SU-DHL-6 (cell line): ENCODE measurements at regions not wholly inside any gene's neighbourhood (a gene's known extent, or its start where the extent isn't known, plus 50 kb on each side); places are given as distances from the start of the nearest gene placed in this dataset.

Experiments
- H2AFZ ChIP-seq: fragments of 200-600 bp; sonication (generic); 2 replicates; pipeline ENCODE4 v1.6.1; 2014; ENCODE audit warnings: low read depth, mild to moderate bottlenecking, moderate library complexity, mixed read lengths, antibody characterized with exemption, low read length; ENCODE audit not compliant: severe bottlenecking
- H3F3A ChIP-seq: fragments of 200-600 bp; shearing (Covaris generic); 2 replicates; pipeline ENCODE4 v1.6.0; 2016; ENCODE audit warnings: antibody characterized with exemption, mild to moderate bottlenecking; ENCODE audit not compliant: insufficient read depth
- H3K27ac ChIP-seq: fragments of 200-600 bp; sonication (generic); 2 replicates; pipeline ENCODE4 v1.5.1; 2016; ENCODE audit warnings: low read depth, mild to moderate bottlenecking, low read length, moderate library complexity, mixed read lengths
- H3K27me3 ChIP-seq: fragments of 200-600 bp; sonication (generic), shearing (Covaris generic); 2 replicates; pipeline ENCODE4 v1.6.0; 2014; ENCODE audit warnings: mild to moderate bottlenecking, low read length
- H3K36me3 ChIP-seq: fragments of 200-600 bp; sonication (generic); 2 replicates; pipeline ENCODE4 v1.6.1; 2014; ENCODE audit warnings: mild to moderate bottlenecking, low read length, mixed read lengths
- H3K4me2 ChIP-seq: fragments of 300-600, 200-600 bp; shearing (Covaris generic), sonication (generic); 2 replicates; pipeline ENCODE4 v1.6.0; 2014; ENCODE audit warnings: low read length, low read depth, mild to moderate bottlenecking; ENCODE audit not compliant: poor library complexity, severe bottlenecking
- H3K4me3 ChIP-seq: fragments of 200-600 bp; sonication (generic); 2 replicates; pipeline ENCODE4 v1.5.1; 2014; ENCODE audit warnings: antibody characterized with exemption, low read length, mild to moderate bottlenecking, mixed read lengths; ENCODE audit not compliant: insufficient read depth, poor library complexity, severe bottlenecking
- H3K79me2 ChIP-seq: fragments of 200-600 bp; sonication (generic); 2 replicates; pipeline ENCODE4 v1.6.1; 2014; ENCODE audit warnings: mild to moderate bottlenecking, low read length, moderate library complexity; ENCODE audit not compliant: insufficient read depth
- H3K9ac ChIP-seq: fragments of 200-600 bp; sonication (generic); 2 replicates; pipeline ENCODE4 v1.7.0; 2014; ENCODE audit warnings: mild to moderate bottlenecking, low read length
- H3K9me2 ChIP-seq: fragments of 200-600 bp; sonication (generic); replicated peaks from 2 replicates; pipeline ENCODE4 v1.6.1; 2014; ENCODE audit warnings: low read length; ENCODE audit not compliant: insufficient read depth
- H3K9me3 ChIP-seq: fragments of 200-600 bp; sonication (generic); 2 replicates; pipeline ENCODE4 v1.6.1; 2014; ENCODE audit warnings: low read length, mixed read lengths; ENCODE audit not compliant: insufficient read depth
- H4K20me1 ChIP-seq: fragments of 200-600 bp; sonication (generic); 2 replicates; pipeline ENCODE4 v1.6.1; 2014; ENCODE audit warnings: low read depth, mild to moderate bottlenecking, antibody characterized with exemption, low read length, moderate library complexity, mixed read lengths
- EZH2phosphoT487 ChIP-seq: fragments of 200-600 bp; sonication (generic), shearing (Covaris generic); conservative IDR thresholded peaks from 2 replicates; pipeline ENCODE4 v1.6.1; 2018; ENCODE audit warnings: mild to moderate bottlenecking, antibody characterized with exemption, low read length, moderate library complexity, mixed read lengths
- TF ChIP-seq, protein P1 (sequence below): fragments of 200-600 bp; sonication (generic); IDR thresholded peaks from one replicate; pipeline ENCODE4 v1.5.1; 2017; ENCODE audit warnings: antibody characterized with exemption, mild to moderate bottlenecking, low read length, moderate library complexity; ENCODE audit not compliant: insufficient read depth, poor library complexity, severe bottlenecking

GRCh38 chr5:61610678-61611024 lies 278.6 kb downstream of the ZSWIM6 start:
- Histone ChIP-seq H3K36me3 (no peaks in the 10 kb centered on the region), H3K4me3 (no peak overlapping the region), H3F3A (no peaks in the 10 kb centered on the region), H4K20me1 (no peaks in the 10 kb centered on the region), H3K27me3 (no peaks in the 10 kb centered on the region), H3K79me2 (no peaks in the 10 kb centered on the region), H3K9me3 (no peaks in the 10 kb centered on the region), H3K27ac (no peak overlapping the region), H3K9ac (no peak overlapping the region), H3K9me2 (no peaks in the 10 kb centered on the region), H2AFZ (no peak overlapping the region), H3K4me2 (no peak overlapping the region)
- TF ChIP-seq, protein P1, sequence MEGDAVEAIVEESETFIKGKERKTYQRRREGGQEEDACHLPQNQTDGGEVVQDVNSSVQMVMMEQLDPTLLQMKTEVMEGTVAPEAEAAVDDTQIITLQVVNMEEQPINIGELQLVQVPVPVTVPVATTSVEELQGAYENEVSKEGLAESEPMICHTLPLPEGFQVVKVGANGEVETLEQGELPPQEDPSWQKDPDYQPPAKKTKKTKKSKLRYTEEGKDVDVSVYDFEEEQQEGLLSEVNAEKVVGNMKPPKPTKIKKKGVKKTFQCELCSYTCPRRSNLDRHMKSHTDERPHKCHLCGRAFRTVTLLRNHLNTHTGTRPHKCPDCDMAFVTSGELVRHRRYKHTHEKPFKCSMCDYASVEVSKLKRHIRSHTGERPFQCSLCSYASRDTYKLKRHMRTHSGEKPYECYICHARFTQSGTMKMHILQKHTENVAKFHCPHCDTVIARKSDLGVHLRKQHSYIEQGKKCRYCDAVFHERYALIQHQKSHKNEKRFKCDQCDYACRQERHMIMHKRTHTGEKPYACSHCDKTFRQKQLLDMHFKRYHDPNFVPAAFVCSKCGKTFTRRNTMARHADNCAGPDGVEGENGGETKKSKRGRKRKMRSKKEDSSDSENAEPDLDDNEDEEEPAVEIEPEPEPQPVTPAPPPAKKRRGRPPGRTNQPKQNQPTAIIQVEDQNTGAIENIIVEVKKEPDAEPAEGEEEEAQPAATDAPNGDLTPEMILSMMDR, result no peak
- TF ChIP-seq EZH2phosphoT487, result no peak

- Histone ChIP-seq H3K79me2 (no peaks in the 10 kb centered on the region), H3K27ac (no peak overlapping the region), H3K9me3 (no peaks in the 10 kb centered on the region), H3K27me3 (no peaks in the 10 kb centered on the region), H3K9me2 (no peaks in the 10 kb centered on the region), H3K4me3 (no peak overlapping the region), H3K9ac (no peak overlapping the region), H3K4me2 (no peak overlapping the region), H3K36me3 (no peaks in the 10 kb centered on the region), H4K20me1 (no peaks in the 10 kb centered on the region), H3F3A (no peaks in the 10 kb centered on the region), H2AFZ (no peak overlapping the region)
- TF ChIP-seq, protein P1, result no peak
- TF ChIP-seq EZH2phosphoT487, result no peak
Observed at GRCh38 chr5:61612431-61612830, 280.4 kb downstream of the ZSWIM6 start.

GRCh38 chr5:61613679-61614078 lies 281.6 kb downstream of the ZSWIM6 start:
- TF ChIP-seq, protein P1, result no peak
- TF ChIP-seq EZH2phosphoT487, result no peak
- Histone ChIP-seq H3K4me2 (no peak overlapping the region), H3F3A (no peaks in the 10 kb centered on the region), H3K27me3 (no peaks in the 10 kb centered on the region), H4K20me1 (no peaks in the 10 kb centered on the region), H3K9me3 (no peaks in the 10 kb centered on the region), H3K9ac (no peak overlapping the region), H2AFZ (no peak overlapping the region), H3K4me3 (no peak overlapping the region), H3K27ac (no peak overlapping the region), H3K79me2 (no peaks in the 10 kb centered on the region), H3K9me2 (no peaks in the 10 kb centered on the region), H3K36me3 (no peaks in the 10 kb centered on the region)

DNA sequence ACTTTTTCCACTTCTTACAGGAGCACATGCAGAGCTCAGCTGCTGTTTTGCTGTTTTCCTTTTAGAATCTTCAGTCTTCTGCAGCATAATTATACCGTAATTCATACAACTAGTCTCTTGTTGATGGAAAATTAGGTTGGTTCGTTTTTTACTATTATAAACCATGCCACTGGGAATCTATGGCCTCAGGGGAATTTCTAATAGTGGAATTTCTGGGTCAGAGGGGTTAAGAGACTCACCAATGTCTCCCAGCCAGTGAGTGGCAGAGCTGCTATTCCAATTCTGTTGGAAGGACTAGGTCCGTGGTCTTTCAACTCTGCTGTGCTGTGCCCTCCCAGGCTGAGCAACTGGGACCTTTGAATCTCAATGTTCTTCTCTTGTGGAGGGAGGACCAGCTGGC lies 282.5 kb downstream of the ZSWIM6 start:
- H3K4me2 ChIP-seq, result no peak overlapping the region

More for the DNA sequence above, 282.5 kb downstream of the ZSWIM6 start:
- Histone ChIP-seq H3K9me2 (no peaks in the 10 kb centered on the region), H3K36me3 (no peaks in the 10 kb centered on the region), H3K79me2 (no peaks in the 10 kb centered on the region), H3K9ac (no peak overlapping the region), H4K20me1 (no peaks in the 10 kb centered on the region), H3F3A (no peaks in the 10 kb centered on the region), H3K27me3 (no peaks in the 10 kb centered on the region), H2AFZ (no peak overlapping the region), H3K9me3 (no peaks in the 10 kb centered on the region), H3K4me3 (no peak overlapping the region), H3K27ac (no peak overlapping the region)
- TF ChIP-seq, protein P1, result no peak
- TF ChIP-seq EZH2phosphoT487, result no peak
